ENCODE measurements at regions not wholly inside any gene's neighbourhood (a gene's known extent, or its start where the extent isn't known, plus 50 kb on each side); places are given as distances from the start of the nearest gene placed in this dataset.

- no peak for DNase-seq (ENCODE audit: low read depth in 2 of 2)
These were observed 144.9 kb upstream of the C1orf174 start for GRCh38 chr1:4044967-4045366.

- no peak for DNase-seq (ENCODE audit: low read depth in 2 of 2)
These were observed 145.4 kb upstream of the C1orf174 start for GRCh38 chr1:4045397-4046010.

GRCh38 chr1:4046836-4047461, 146.9 kb upstream of the C1orf174 start:
- DNase-seq (ENCODE audit: low read depth in 2 of 2): no peak

- no peak for DNase-seq (ENCODE audit: low read depth in 2 of 2)
These were observed 147.6 kb upstream of the C1orf174 start for GRCh38 chr1:4047666-4048065.

GRCh38 chr1:4048076-4048475, 148.0 kb upstream of the C1orf174 start:
- DNase-seq (ENCODE audit: low read depth in 2 of 2): no peak

GRCh38 chr1:4048921-4049320, 148.8 kb upstream of the C1orf174 start:
- no peak for DNase-seq (ENCODE audit: low read depth in 2 of 2)

GRCh38 chr1:4050998-4051397, 150.9 kb upstream of the C1orf174 start:
- no peak for DNase-seq (ENCODE audit: low read depth in 2 of 2)

- DNase-seq (ENCODE audit: low read depth in 2 of 2): no peak
These were observed 152.6 kb upstream of the C1orf174 start for GRCh38 chr1:4052657-4053056.

GRCh38 chr1:4053160-4053748, 153.2 kb upstream of the C1orf174 start:
- DNase-seq (ENCODE audit: low read depth in 2 of 2): no peak

- DNase-seq (ENCODE audit: low read depth in 2 of 2): no peak
These were observed 153.7 kb upstream of the C1orf174 start for GRCh38 chr1:4053774-4054173.

- DNase-seq (ENCODE audit: low read depth in 2 of 2): no peak
These were observed 155.4 kb upstream of the C1orf174 start for GRCh38 chr1:4055294-4055967.

- DNase-seq (ENCODE audit: low read depth in 2 of 2): no peak
These were observed 156.3 kb upstream of the C1orf174 start for GRCh38 chr1:4056422-4056821.

GRCh38 chr1:4056989-4057388, 156.9 kb upstream of the C1orf174 start:
- DNase-seq (ENCODE audit: low read depth in 2 of 2): no peak

GRCh38 chr1:4057603-4058002, 157.5 kb upstream of the C1orf174 start:
- DNase-seq (ENCODE audit: low read depth in 2 of 2): no peak

- DNase-seq (ENCODE audit: low read depth in 2 of 2): no peak
These were observed 158.1 kb upstream of the C1orf174 start for GRCh38 chr1:4058122-4058521.

- DNase-seq (ENCODE audit: low read depth in 2 of 2): no peak
These were observed 158.6 kb upstream of the C1orf174 start for GRCh38 chr1:4058706-4059105.

- DNase-seq (ENCODE audit: low read depth in 2 of 2): no peak
These were observed 159.2 kb upstream of the C1orf174 start for GRCh38 chr1:4059270-4059669.

GRCh38 chr1:4060850-4061249, 160.8 kb upstream of the C1orf174 start:
- DNase-seq (ENCODE audit: low read depth in 2 of 2): no peak

GRCh38 chr1:4061521-4062031, 161.5 kb upstream of the C1orf174 start:
- no peak for DNase-seq (ENCODE audit: low read depth in 2 of 2)

- no peak for DNase-seq (ENCODE audit: low read depth in 2 of 2)
These were observed 162.0 kb upstream of the C1orf174 start for GRCh38 chr1:4062041-4062440.

GRCh38 chr1:4062560-4062959, 162.5 kb upstream of the C1orf174 start:
- DNase-seq (ENCODE audit: low read depth in 2 of 2): no peak

- DNase-seq (ENCODE audit: low read depth in 2 of 2): no peak
These were observed 162.9 kb upstream of the C1orf174 start for GRCh38 chr1:4062992-4063391.

- DNase-seq (ENCODE audit: low read depth in 2 of 2): no peak
These were observed 163.4 kb upstream of the C1orf174 start for GRCh38 chr1:4063516-4063915.

Data from fibroblast of skin of left biceps (primary cell).